ENCODE measurements at regions not wholly inside any gene's neighbourhood (a gene's known extent, or its start where the extent isn't known, plus 50 kb on each side); places are given as distances from the start of the nearest gene placed in this dataset.
"Not testable (repeated sequence)": the region's sequence is repeated elsewhere in the genome, so short reads cannot be mapped to it uniquely, and the experiment has no call there.

DNA sequence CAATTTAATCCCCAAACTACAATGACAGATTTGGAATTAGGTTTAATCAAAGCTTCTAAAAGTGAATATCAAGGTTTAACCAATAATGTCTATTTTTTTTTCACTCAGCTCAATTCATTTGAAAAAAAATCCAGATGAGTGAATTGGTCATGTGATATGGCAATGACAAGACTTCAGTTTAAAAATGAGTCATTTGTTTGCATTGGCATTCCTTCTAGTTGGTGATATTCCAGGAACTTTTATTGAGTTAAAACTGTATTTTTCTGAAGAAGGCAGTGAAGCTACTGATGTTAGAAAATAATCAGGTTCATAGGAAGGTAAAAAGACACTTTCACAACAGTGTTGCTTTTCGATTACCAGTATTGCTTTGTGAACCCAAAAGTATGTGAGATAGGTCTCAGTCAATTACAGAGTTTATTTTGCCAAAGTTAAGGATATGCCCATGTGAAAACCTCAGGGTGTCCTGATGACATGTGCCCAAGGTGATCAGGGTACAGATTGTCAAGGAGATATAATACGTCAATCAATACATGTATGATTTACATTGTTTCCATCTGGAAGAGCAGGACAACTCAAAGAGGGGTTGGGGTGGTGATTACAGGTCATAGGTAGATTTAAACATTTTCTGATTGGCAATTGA is 1214.9 kb downstream of the GALC start:
- no peak for DNase-seq

DNA sequence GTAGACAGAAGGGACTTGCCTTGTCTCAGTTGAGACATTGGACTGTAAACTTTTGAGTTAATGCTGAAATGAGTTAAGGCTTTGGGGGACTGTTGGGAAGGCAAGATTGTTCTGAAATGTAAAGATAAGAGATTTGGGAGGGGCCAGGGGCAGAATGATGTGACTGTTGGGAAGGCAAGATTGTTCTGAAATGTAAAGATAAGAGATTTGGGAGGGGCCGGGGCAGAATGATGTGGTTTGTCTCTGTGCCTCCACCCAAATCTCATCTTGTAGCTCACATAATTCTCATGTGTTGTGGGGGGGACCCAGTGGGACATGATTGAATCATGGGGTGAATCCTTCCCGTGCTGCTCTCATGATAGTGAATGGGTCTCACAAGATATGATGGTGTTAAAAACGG is 1217.1 kb downstream of the GALC start:
- not testable (repeated sequence) for DNase-seq

DNA sequence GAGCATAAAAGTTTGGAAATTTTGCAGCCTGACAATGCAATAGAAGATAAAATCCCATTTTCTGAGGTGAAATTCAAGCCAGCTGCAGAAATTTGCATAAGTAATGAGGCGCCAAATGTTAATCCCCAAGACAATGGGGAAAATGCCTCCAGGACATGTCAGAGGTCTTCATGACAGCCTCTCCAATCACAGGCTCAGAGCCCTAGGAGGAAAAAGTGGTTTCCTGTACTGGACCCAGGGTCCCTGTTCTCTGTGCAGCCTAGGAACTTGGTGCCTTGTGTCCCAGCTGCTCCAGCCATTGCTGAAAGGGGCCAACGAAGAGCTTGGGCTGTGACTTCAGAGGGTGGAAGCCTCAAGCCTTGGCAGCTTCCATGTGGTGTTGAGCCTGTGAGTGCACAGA is 1218.1 kb downstream of the GALC start:
- no peak for DNase-seq

DNA sequence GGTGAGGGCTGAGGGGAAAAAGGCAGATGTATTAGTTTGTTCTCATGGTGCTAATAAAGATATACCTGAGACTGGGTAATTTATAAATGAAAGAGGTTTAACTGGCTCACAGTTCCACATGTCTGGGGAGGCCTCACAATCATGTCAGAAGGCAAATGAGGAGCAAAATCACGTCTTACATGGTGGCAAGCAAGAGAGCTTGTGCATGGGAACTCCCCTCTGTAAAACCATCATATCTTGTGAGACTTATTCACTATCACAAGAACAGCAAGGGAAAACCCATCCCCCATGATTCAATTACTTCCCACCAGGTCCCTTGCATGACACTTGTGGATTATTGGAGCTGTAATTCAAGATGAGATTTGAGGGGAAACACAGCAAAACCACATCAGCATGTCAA is 1220.9 kb downstream of the GALC start:
- no peak for DNase-seq

DNA sequence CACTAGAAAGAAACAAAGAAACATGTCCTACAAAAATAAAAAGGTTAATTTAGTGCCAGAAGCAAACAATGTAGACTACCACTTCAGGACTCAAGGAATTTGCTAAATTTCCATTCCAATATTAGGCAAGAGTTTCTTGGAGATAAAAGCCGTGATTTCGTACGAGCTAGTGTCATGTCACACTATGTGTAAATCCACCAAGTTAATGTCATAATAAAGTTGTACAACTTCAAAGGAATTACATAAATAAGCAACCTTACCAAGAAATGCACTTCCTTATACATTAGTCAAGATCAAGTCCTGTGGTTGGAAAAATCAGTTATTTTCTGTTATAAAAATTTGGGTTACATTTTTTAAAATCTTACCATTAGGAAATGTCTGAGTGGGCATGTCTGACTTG is 1222.8 kb downstream of the GALC start:
- DNase-seq = no peak

DNA sequence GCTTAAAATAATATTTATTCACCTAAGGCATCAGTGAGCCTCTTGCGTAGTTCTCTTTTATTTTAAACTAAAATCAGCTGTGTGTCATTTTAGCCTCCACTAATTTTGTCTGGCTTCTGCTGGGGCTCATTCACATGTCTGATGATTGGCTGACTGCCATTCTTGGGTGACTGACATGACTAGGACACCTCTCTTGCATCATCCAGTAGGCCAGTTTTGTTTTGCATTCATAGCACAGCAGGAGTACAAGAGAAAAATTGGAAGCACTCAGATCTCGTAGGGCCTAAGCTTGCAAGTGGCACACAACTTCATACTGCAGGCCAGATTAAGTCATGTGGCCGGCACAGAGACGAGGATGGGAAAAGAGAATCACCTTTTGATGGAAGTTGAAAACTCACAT is 1226.5 kb downstream of the GALC start:
- no peak for DNase-seq

DNA sequence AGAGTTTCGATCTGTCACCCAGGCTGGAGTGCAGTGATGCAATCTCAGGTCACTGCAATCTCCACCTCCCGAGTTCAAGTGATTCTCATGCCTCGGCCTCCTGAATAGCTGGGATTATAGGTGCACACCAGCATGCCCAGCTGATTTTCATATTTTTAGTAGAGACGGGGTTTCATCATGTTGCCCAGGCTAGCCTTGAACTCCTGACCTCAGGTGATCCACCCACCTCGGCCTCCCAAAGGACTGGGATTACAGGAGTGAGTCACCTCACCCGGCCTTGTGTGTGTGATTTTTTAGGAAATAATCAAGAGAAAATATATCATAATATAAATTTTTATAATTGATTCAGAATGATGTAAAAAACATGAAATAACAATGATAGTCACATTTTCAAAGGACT is 1231.4 kb downstream of the GALC start:
- DNase-seq = no peak

DNA sequence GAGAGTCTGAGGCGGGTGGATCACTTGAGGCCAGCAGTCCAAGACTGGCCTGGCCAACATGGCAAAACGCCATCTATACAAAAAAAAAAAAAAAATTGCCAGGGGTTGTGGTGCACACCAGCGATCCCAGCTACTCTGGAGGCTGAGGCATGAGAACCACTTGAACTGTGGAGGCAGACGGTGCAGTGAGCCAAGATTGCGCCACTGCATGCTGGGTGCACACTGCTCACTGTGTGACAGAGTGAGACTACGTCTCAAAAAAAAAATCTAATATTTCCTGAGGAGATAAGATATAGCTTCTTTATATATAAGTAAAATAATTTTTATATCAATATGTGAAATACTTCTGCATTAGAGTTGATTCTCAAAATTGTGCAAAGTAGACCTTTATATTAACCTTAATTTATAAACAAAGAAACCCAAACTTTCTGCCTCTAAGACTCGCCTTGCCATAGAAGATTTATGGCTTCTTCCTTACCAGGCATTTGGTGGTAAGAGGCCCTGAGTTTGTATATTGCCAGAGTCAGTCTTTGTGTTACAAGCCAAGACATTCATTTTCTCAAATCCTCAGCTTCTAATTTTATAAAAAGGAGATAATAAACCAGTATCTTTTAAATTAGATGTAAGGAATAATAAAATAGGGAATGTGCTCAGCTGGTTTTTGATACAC is 1226.7 kb downstream of the FLRT2 start:
- DNase-seq = no peak

DNA sequence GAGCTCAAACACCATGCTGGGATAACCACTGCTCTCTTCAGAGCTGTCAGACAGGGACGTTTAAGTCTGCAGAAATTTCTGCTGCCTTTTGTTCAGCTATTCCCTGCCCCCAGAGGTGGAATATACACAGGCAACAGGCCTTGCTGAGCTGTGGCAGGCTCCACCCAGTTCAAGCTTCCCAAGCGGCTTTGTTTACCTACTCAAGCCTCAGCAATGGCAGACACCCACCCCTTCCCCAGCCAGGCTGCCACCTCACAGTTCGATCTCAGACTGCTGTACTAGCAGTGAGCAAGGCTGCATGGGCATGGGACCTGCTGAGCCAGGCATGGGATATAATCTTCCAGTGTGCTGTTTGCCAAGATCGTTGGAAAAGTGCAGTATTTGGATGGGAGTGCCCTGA is 1220.5 kb downstream of the FLRT2 start:
- DNase-seq = not testable (repeated sequence)

DNA sequence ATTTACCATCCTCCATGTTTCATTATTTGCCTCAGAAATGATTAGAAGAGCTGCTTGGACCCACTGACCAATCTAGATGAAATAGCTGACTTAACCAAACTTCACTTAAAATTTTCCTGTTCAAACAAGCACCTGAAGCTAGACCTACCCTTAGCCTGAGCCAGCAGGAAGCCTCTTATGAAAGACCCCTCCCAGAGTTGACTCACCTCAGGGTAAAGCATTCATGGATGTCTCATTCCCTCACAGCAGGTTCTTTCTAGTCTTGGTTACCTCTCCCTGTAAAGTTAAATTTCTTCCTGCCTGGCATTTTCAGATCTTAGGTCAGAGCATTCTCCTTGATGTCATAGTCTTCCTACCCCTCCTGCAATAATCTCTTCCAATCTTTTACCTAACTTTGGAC is 1209.8 kb downstream of the FLRT2 start:
- DNase-seq = no peak

DNA sequence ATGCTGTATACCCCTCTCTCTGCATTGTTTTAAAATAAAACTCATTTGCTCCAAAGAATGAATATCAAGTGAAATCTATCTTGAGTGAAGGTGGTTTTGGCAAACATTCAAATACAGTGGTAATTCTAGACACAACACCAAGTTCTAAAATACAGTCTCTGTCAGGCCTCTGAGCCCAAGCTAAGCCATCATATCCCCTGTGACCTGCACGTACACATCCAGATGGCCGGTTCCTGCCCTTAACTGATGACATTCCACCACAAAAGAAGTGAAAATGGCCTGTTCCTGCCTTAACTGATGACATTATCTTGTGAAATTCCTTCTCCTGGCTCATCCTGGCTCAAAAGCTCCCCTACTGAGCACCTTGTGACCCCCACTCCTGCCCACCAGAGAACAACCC is 1201.5 kb downstream of the FLRT2 start:
- not testable (repeated sequence) for DNase-seq

DNA sequence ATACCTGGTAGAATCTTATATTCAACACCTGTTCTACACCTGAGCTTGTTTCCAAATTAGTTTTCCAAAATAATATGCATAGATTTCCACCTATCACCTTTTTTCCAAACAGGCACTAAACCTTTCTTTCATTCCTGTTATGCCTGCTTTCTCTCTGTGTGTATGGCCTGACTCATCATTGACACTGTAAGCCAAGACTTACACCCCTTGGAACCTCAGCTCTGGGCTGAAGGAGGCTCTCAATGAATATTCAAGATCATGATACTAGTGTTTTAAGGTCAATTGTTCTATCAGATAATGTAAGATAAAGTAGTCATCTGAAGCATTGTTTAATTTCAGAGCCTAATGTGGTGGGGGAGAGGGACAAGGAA is 1193.3 kb downstream of the FLRT2 start:
- DNase-seq = no peak

DNA sequence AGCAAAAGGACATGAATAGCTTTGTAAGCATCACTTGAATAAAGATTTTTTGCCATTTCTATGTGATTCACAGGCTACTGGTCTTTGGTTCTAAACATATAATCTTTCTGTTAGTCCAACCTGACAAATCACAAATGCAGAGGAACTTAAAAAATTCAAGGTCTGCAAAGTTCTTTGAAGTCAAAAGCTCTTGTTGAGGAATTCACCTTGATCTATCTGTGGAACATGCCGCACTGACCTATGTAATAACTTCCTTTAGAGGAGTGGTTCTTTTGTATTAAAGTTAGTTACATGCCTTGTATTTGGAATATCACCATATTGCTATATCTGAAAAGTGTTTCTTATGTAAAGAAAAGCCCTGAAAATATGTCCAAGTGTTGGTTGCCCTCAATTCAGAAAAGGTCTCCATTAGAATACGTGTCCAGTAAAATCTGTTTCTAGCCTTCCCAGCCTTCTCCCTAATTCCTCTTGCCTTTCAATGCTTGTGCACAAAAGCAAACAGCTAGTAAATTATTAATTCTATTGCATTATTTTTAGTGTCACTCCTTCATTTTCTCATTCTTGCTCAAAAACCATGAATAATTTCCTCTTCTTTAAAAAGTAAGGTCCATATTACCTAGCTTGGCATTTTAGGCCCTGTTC is 1192.8 kb downstream of the FLRT2 start:
- no peak for DNase-seq

DNA sequence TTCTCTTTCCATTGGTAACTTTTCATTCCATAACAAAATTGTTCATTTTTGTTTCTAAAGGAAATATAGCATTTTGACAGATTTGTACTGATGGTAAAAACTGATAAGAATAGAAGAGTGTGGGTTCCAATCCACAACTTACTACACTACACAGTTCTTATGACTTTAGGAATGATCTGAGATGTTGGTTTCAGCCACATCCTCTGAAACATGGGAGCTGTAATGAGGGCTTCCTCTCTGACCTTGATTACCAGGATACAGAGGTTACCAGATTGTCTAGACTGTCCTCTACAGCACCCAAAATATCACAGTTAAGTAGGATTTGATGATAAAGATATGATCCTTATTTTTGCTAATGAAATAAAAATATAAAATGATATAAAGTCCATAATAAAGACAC is 1184.6 kb downstream of the FLRT2 start:
- no peak for DNase-seq

DNA sequence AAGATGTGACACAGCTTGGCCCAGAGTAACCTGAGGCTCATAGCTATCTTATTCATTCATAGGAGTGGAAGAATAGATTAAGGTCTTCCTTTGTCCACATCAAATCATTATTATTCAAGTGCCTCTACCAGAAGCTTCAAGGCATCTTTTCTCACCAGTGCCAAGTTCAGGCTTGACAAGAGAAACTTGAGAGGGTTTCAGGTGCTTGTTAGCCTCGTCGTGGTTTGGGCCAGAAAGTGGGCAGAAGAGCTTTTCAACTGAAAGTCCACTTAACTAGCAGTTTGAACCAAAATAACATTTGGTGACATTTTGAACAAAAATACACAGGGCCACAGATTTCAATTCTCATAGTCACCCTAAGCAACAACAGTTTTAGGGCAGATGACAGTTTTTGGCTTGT is 1184.2 kb downstream of the FLRT2 start:
- DNase-seq = no peak

DNA sequence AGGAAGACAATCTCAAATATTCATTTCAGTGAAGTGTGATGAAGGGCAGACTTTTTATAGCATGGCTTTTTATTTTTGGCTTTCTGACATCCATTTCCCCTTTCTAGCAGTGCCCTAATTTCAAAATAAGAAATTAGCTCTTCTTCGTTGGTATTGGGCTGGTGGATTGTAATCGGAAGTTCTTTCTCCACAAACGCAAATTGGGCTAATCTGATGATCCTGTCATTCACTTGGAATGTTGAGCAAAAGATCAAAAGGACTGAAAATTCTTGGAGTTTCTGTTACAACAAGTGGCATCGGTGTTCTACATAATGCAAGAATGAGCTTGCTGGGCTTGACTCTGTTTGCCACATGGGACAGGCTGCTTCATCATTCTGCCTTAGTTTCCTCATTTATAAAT is 1182.8 kb downstream of the FLRT2 start:
- no peak for DNase-seq

DNA sequence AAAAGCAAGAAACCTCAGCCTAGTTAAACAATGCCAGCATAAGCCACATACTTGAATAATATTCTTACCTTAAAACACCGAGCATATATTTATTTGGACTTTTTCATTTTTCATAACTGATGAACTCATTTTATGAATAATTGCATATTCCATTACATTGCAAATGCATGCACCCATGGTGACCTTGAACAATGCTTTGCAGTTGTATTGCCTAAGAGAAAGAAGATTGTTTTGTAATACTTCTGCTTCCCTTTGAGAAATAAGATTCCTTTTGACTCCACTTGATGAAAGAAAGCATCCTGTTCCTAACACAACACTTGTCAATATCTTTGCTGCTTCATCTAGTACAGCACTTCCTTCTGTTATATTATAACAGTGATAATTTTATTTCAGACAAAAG is 1182.2 kb downstream of the FLRT2 start:
- no peak for DNase-seq

DNA sequence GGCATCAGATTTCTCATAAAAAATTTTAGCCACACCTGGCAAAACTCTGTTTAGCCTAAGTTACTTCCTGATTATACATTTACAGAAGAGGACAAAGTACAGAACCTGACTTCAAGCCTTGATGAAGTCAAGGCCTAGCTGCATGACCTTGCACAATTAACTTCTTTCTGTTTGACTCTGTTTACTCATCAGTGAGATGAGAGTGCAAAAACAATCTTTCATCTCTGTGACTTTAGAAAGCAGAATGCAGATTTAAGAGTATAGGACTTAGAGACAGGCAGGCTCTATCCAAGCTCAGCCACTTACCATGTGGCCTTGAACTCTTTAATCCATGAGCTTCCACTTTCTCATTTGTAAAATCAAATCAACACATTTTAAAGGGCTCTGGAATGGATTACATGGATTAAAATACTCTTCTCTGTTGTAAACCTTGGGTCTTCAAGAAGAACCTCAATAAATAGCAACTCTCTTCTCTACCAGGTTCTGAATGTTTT is 1178.9 kb downstream of the FLRT2 start:
- DNase-seq = no peak

DNA sequence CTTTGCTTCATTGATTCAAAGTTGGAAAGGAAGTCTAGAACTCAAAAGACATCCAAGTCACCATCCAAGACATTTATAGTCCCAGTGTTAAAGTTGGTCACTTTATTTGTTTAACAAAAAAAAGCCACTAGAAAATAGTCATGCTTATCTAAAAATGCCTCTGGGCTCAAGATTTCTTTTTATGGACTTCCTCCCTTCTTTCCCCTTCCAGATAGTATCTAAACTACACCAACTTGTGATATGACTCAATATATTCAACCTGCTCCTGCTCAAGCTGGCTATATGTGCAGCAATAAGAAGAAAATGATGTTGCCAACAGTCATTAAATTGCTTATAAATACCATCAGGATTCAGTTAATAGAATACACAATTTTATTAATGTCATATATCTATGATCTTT is 1177.1 kb downstream of the FLRT2 start:
- DNase-seq = no peak

DNA sequence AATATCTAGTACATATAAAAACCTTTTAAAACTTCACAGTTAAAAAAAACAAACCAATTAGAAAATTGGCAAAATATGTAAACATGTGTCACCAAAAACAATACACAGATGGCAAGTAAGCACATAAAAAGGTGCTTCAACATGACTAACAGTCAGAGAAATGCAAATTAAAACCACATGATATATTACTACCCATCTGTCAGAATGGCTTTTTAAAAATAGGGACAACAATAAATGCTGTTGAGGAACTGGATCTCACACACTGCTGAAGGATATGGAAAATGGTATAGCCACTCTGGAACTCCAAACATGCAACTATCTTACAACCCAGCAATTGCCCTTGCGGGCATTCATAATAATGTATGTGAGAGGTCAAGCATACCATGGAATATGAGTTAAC is 1153.6 kb downstream of the FLRT2 start:
- DNase-seq = no peak

DNA sequence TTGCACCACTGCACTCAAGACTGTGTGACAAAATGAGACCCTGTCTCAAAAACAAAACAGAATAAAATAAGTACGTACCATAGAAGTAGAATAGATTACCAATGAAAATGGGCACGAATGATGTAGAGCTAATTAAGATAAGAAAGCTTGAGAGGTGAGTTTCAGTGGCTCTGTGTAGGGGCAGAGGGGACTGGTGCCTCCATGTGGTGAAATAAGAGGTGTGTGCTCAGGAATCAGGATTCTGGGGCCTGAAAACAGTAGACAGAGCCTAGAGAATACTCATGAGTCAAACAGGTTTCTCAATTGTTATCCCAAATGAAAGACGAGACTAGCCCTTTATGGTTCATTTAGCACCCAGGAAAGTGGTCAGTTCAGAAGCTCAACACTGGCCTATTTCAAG is 1145.1 kb downstream of the FLRT2 start:
- no peak for DNase-seq

DNA sequence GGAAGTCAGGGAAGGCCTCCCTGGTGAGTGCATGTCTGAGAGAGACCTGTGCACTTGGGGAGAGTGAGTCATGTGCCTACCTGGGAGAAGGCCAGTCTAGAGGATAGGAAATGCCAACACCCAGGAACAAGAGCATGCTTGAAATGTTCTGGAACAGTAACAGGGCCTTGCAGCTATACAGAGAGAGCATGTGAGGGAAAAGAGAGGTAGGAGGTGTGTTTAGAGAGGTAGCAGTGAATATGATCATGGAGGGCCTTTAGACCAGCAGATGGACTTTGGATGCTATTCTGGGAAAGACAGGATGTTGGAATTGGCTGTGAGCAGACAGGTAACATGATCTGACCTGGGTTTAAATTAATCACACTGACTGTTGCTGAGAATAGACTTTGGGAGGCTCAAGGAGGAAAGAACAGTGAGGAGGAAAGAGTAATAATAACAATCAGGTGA is 1143.6 kb downstream of the FLRT2 start:
- DNase-seq = no peak

DNA sequence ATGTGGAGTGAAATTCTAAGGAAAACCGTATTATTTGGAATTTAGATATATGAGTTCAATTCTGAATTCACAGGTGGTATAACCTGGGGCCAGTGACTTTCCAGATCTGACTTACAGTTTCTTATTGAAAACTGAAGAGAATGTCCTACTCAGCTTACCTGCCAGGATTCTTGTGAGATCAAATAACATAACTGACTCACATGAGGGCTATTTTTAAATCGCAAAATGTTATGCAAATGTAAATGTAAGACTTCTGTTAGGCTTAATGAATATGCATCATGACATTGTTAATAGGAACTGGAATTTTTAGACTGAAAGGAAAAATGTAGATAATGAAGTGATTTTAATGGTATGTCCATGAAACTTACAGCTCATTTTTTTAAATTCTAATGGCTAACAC is 1142.1 kb downstream of the FLRT2 start:
- no peak for DNase-seq

DNA sequence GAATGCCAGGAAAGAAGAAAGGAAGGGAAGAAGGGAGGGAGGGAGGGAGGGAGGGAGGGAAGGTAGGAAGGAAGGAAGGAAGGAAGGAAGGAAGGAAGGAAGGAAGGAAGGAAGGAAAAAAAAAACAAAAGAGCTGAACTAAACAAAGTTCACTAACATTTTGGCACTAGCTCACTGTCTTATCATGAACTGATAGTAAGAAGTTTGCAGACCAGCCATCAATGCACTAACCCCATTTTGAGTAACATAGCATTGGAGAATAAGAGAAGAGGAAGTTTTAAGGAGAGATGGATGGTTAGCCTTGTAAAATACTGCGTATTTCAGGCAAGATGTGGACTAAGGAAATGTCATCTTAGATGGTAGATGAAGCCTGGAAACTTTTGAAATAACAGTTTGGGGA is 1136.0 kb downstream of the FLRT2 start:
- no peak for DNase-seq
